ENCODE measurements at regions not wholly inside any gene's neighbourhood (a gene's known extent, or its start where the extent isn't known, plus 50 kb on each side); places are given as distances from the start of the nearest gene placed in this dataset. TPM values are rescaled to one million over a fixed set of nuclear protein-coding genes. Genes with fewer than 3 reads are reported as not detected.

Small RNA genes in the stretch of these regions (microRNA-seq; reads per million reads assigned to microRNA genes)
- gene MIR4280 (ENCODE audit: borderline microRNAs expressed, borderline number of aligned reads, borderline replicate concordance) = not detected

Data from CD4-positive, alpha-beta memory T cell (primary cell).